ENCODE measurements at regions not wholly inside any gene's neighbourhood (a gene's known extent, or its start where the extent isn't known, plus 50 kb on each side); places are given as distances from the start of the nearest gene placed in this dataset.

GRCh38 chr4:96483308-96484030 is 643.6 kb downstream of the PDHA2 start:
- DNase-seq (ENCODE audit: low read depth): no peak
- no peak overlapping the region for H3K4me3 ChIP-seq (ENCODE audit: control insufficient read depth, low read depth, low read length)
- TF ChIP-seq CTCF (conservative IDR thresholded peaks at IDR 0.05; ENCODE audit: control insufficient read depth, insufficient read depth, low read depth, low read length): no peak

GRCh38 chr4:96486563-96486962 is 646.7 kb downstream of the PDHA2 start:
- no peak for TF ChIP-seq CTCF (conservative IDR thresholded peaks at IDR 0.05; ENCODE audit: control insufficient read depth, insufficient read depth, low read depth, low read length)
- H3K4me3 ChIP-seq (ENCODE audit: control insufficient read depth, low read depth, low read length): no peak overlapping the region
- DNase-seq (ENCODE audit: low read depth): no peak

GRCh38 chr4:96497621-96498020 is 657.7 kb downstream of the PDHA2 start:
- DNase-seq (ENCODE audit: low read depth): no peak
- TF ChIP-seq CTCF (conservative IDR thresholded peaks at IDR 0.05; ENCODE audit: control insufficient read depth, insufficient read depth, low read depth, low read length): no peak
- no peak overlapping the region for H3K4me3 ChIP-seq (ENCODE audit: control insufficient read depth, low read depth, low read length)

- no peak overlapping the region for H3K4me3 ChIP-seq (ENCODE audit: control insufficient read depth, low read depth, low read length)
- no peak for TF ChIP-seq CTCF (conservative IDR thresholded peaks at IDR 0.05; ENCODE audit: control insufficient read depth, insufficient read depth, low read depth, low read length)
- no peak for DNase-seq (ENCODE audit: low read depth)
These were observed 664.5 kb downstream of the PDHA2 start for GRCh38 chr4:96504386-96504785.

GRCh38 chr4:96509039-96509741 is 669.3 kb downstream of the PDHA2 start:
- H3K4me3 ChIP-seq (ENCODE audit: control insufficient read depth, low read depth, low read length): no peak overlapping the region
- DNase-seq (ENCODE audit: low read depth): no peak
- no peak for TF ChIP-seq CTCF (conservative IDR thresholded peaks at IDR 0.05; ENCODE audit: control insufficient read depth, insufficient read depth, low read depth, low read length)

- no peak overlapping the region for H3K4me3 ChIP-seq (ENCODE audit: control insufficient read depth, low read depth, low read length)
- no peak for DNase-seq (ENCODE audit: low read depth)
- TF ChIP-seq CTCF (conservative IDR thresholded peaks at IDR 0.05; ENCODE audit: control insufficient read depth, insufficient read depth, low read depth, low read length): no peak
These were observed 679.4 kb downstream of the PDHA2 start for GRCh38 chr4:96519291-96519690.

Data from fibroblast of mammary gland (primary cell).